Chondrocyte (in vitro differentiated cells): ENCODE measurements at regions not wholly inside any gene's neighbourhood (a gene's known extent, or its start where the extent isn't known, plus 50 kb on each side); places are given as distances from the start of the nearest gene placed in this dataset.

Source experiments
- DNase-seq: peaks from one replicate; pipeline ENCODE4 v3.0.0; 2021; ENCODE audit warnings: mixed read lengths, low spot score
- H3K27ac Mint-ChIP-seq: one replicate; pipeline ENCODE4 v1.8.0; 2021; ENCODE audit warnings: mild to moderate bottlenecking, moderate library complexity, mixed read lengths; ENCODE audit not compliant: unreplicated experiment
- H3K27me3 Mint-ChIP-seq: 2 replicates; pipeline ENCODE4 v1.8.0; 2021; ENCODE audit warnings: low read depth, mixed read lengths
- H3K36me3 Mint-ChIP-seq: 2 replicates; pipeline ENCODE4 v1.8.0; 2021; ENCODE audit warnings: low read depth, mixed read lengths
- H3K4me1 Mint-ChIP-seq: 2 replicates; pipeline ENCODE4 v1.8.0; 2021; ENCODE audit warnings: low read depth, mild to moderate bottlenecking, mixed read lengths
- H3K4me3 Mint-ChIP-seq: one replicate; pipeline ENCODE4 v1.8.0; 2021; ENCODE audit warnings: mild to moderate bottlenecking, moderate library complexity, mixed read lengths; ENCODE audit not compliant: unreplicated experiment
- H3K9me3 Mint-ChIP-seq: 2 replicates; pipeline ENCODE4 v1.8.0; 2021; ENCODE audit warnings: low read depth, mixed read lengths
- CTCF ChIP-seq: fragments of 200-600 bp; sonication (generic); IDR thresholded peaks from 2 replicates; pipeline ENCODE4 v1.5.0; 2021; ENCODE audit warnings: antibody characterized with exemption, mild to moderate bottlenecking, moderate library complexity

DNA sequence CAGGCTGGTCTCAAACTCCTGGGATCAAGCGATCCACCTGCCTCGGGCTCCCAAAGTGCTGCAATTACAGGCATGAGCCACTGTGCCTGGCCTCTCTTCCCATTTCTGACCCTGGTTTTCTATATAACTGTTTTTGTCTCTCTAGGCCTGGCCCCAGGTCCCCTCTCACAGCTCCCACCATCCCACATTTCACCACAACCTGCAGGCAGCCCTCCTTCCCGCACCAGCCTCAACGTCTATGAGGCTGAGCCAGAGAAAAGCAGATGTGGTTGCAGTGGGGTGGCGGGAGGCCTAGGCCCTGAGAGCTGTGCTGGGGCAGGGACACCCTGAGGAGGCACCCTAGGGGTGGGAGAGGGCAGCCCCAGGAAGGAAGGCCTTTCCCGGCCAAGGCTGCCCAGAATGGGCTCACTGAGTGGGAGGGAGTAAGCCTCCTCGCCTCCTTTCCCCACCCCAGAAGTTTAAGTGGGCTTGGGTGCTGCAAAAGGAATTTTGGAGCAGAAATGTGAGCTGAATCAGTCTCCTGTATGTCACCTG, 99.7 kb downstream of the LSM3 start:
- no peak overlapping the region for H3K27ac Mint-ChIP-seq

DNA sequence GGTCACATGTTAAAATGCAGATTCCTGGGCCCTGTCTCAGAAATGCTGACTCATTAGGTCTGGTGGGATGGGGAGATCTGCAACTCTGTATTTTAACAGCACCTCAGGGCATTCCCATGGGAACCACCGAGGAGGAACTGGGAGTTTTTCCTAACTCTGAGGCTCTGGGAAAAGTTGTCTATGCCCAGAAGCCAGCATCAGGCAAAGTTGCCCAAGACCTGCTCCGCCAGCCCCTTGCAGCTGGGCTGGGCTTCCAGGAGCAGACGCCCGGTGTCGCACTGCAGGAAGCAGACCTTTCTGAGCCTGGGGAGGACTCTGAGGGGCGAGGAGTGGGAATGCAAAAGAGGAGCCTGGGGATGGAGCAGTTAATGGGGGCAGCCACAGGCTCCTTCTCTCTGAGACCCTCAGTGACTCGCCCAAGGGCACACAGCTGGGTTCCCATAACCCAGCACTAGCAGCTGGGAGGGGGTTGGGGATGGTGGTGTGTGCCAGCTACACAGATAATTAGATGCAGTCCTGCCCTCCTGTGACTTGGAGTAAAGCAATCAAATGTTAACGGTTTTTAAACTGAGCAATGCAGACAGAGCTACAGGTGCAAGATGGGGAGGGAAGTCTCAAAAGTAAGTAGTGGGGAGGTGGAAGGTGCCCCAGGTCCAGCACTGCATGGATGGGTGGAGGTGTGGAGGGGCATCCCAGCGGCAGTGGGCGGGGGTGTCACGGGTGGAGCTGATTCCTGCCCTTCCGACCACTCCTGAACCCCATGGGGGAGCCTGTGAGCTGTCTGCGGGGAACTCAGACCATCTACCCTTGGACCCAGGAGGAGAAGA, 100.4 kb downstream of the LSM3 start:
- H3K27me3 Mint-ChIP-seq, result peaks cover 4% of the 10 kb centered on the region

More for the DNA sequence above, 99.7 kb downstream of the LSM3 start:
- Mint-ChIP-seq H3K36me3 (no peaks in the 10 kb centered on the region), H3K9me3 (no peaks in the 10 kb centered on the region), H3K4me3 (no peak overlapping the region), H3K4me1 (peaks cover 4% of the 10 kb centered on the region), H3K27me3 (peaks cover 4% of the 10 kb centered on the region)
- no peak for DNase-seq
- TF ChIP-seq CTCF, result no peak

GRCh38 chr3:14279626-14280061, 101.0 kb downstream of the LSM3 start:
- H3K9me3 Mint-ChIP-seq, result no peaks in the 10 kb centered on the region
- TF ChIP-seq CTCF, result no peak
- peaks cover 4% of the 10 kb centered on the region for H3K4me1 Mint-ChIP-seq
- no peaks in the 10 kb centered on the region for H3K36me3 Mint-ChIP-seq
- DNase-seq, result no peak
- peaks cover 4% of the 10 kb centered on the region for H3K27me3 Mint-ChIP-seq
- no peak overlapping the region for H3K27ac Mint-ChIP-seq
- no peak overlapping the region for H3K4me3 Mint-ChIP-seq

More for the DNA sequence above, 100.4 kb downstream of the LSM3 start:
- Mint-ChIP-seq H3K4me3 (no peak overlapping the region), H3K9me3 (no peaks in the 10 kb centered on the region), H3K36me3 (no peaks in the 10 kb centered on the region), H3K27ac (no peak overlapping the region), H3K4me1 (peaks cover 4% of the 10 kb centered on the region)
- no peak for DNase-seq
- no peak for TF ChIP-seq CTCF

DNA sequence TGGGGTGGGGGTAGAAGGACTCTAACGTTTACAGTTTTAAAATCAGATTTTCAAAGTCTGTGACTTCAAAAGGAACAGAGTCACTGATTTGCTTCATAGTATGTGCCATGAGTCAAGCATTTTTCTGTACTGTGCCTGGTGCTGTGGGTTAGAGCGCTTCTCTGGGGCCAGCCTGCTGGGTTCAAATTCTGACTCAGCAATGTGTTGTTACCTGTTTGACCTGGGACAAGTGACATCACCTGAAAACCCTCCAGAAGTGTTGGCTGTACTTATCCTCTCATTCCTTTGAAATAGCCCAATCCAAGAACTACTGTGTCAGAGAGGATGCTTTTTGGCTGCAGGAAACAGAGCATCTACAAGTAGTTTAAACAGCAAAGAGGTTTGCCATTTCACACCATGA, 101.7 kb downstream of the LSM3 start:
- no peaks in the 10 kb centered on the region for H3K9me3 Mint-ChIP-seq
- no peak for TF ChIP-seq CTCF
- no peak for DNase-seq
- H3K4me3 Mint-ChIP-seq, result no peak overlapping the region
- H3K36me3 Mint-ChIP-seq, result no peaks in the 10 kb centered on the region
- H3K27ac Mint-ChIP-seq, result no peak overlapping the region
- H3K27me3 Mint-ChIP-seq, result peaks cover 4% of the 10 kb centered on the region
- peaks cover 4% of the 10 kb centered on the region for H3K4me1 Mint-ChIP-seq

GRCh38 chr3:14281053-14281452, 102.4 kb downstream of the LSM3 start:
- peaks cover 4% of the 10 kb centered on the region for H3K4me1 Mint-ChIP-seq
- H3K27ac Mint-ChIP-seq, result no peak overlapping the region
- H3K27me3 Mint-ChIP-seq, result peaks cover 6% of the 10 kb centered on the region
- no peak for DNase-seq
- peaks cover 1% of the 10 kb centered on the region for H3K36me3 Mint-ChIP-seq
- H3K9me3 Mint-ChIP-seq, result no peaks in the 10 kb centered on the region
- H3K4me3 Mint-ChIP-seq, result no peak overlapping the region
- TF ChIP-seq CTCF, result no peak
